DLD1 (cell line): ENCODE measurements at regions not wholly inside any gene's neighbourhood (a gene's known extent, or its start where the extent isn't known, plus 50 kb on each side); places are given as distances from the start of the nearest gene placed in this dataset.
"Not testable (repeated sequence)": the region's sequence is repeated elsewhere in the genome, so short reads cannot be mapped to it uniquely, and the experiment has no call there.

ENCODE experiments used
- in situ Hi-C: cut with HindIII; loops from 2 replicates; pipeline ENCODE4 v1.10.0; 2017; ENCODE audit warnings: low sequenced_read_pairs

GRCh38 chr22:23443905-23444304 is 136.2 kb downstream of the IGLL1 start:
- in situ Hi-C loops: not testable (repeated sequence)

GRCh38 chr22:23439581-23439980 is 140.5 kb downstream of the IGLL1 start:
- in situ Hi-C loops: not testable (repeated sequence)

GRCh38 chr22:23438216-23438615 is 141.9 kb downstream of the IGLL1 start:
- in situ Hi-C loops: no loop called here

- in situ Hi-C loops: no loop called here
Observed at GRCh38 chr22:23437779-23438178, 142.3 kb downstream of the IGLL1 start.

- in situ Hi-C loops: not testable (repeated sequence)
Observed at GRCh38 chr22:23437107-23437395, 143.0 kb downstream of the IGLL1 start.

GRCh38 chr22:23436354-23437106 is 143.6 kb downstream of the IGLL1 start:
- in situ Hi-C loops: not testable (repeated sequence)

- in situ Hi-C loops: not testable (repeated sequence)
Observed at GRCh38 chr22:23435186-23435585, 144.9 kb downstream of the IGLL1 start.

- in situ Hi-C loops: not testable (repeated sequence)
Observed at GRCh38 chr22:23434198-23434830, 145.8 kb downstream of the IGLL1 start.

GRCh38 chr22:23433127-23434005 is 146.7 kb downstream of the IGLL1 start:
- in situ Hi-C loops: not testable (repeated sequence)

GRCh38 chr22:23432719-23433118 is 147.4 kb downstream of the IGLL1 start:
- in situ Hi-C loops: not testable (repeated sequence)

- in situ Hi-C loops: no loop called here
Observed at GRCh38 chr22:23431337-23432072, 148.6 kb downstream of the IGLL1 start.

GRCh38 chr22:23424551-23425068 is 155.5 kb downstream of the IGLL1 start:
- in situ Hi-C loops: not testable (repeated sequence)

- in situ Hi-C loops: no loop called here
Observed at GRCh38 chr22:23424031-23424430, 156.1 kb downstream of the IGLL1 start.

GRCh38 chr22:23422281-23422680 is 157.8 kb downstream of the IGLL1 start:
- in situ Hi-C loops: not testable (repeated sequence)

- in situ Hi-C loops: not testable (repeated sequence)
Observed at GRCh38 chr22:23421300-23421699, 158.8 kb downstream of the IGLL1 start.

- in situ Hi-C loops: loop anchor here (10.0 kb wide), 1 partner anchor 65 kb away; no protein-coding TSS in a partner anchor
Observed at GRCh38 chr22:23419931-23420330, 160.2 kb downstream of the IGLL1 start.

- in situ Hi-C loops: loop anchor here (10.0 kb wide), 1 partner anchor 66 kb away; no protein-coding TSS in a partner anchor
Observed at GRCh38 chr22:23419171-23419570, 160.9 kb downstream of the IGLL1 start.

- in situ Hi-C loops: loop anchor here (10.0 kb wide), 1 partner anchor 67 kb away; no protein-coding TSS in a partner anchor
Observed at GRCh38 chr22:23418159-23418788, 161.8 kb downstream of the IGLL1 start.

GRCh38 chr22:23417327-23417726 is 162.8 kb downstream of the IGLL1 start:
- in situ Hi-C loops: loop anchor here (10.0 kb wide), 1 partner anchor 67 kb away; no protein-coding TSS in a partner anchor

- in situ Hi-C loops: loop anchor here (10.0 kb wide), 1 partner anchor 69 kb away; no protein-coding TSS in a partner anchor
Observed at GRCh38 chr22:23416169-23416690, 163.9 kb downstream of the IGLL1 start.
